ENCODE measurements at regions not wholly inside any gene's neighbourhood (a gene's known extent, or its start where the extent isn't known, plus 50 kb on each side); places are given as distances from the start of the nearest gene placed in this dataset.

- TF ChIP-seq ZBTB43 (CRISPR knock-in tag; IDR thresholded peaks at IDR 0.05), result no peak
- no peak for TF ChIP-seq PRRX2 (CRISPR knock-in tag; IDR thresholded peaks at IDR 0.05)
- TF ChIP-seq ATF1 (CRISPR knock-in tag; IDR thresholded peaks at IDR 0.05), result no peak
- TF ChIP-seq ZNF671 (CRISPR knock-in tag; IDR thresholded peaks at IDR 0.05), result no peak
- TF ChIP-seq ZNF263 (CRISPR knock-in tag; IDR thresholded peaks at IDR 0.05; ENCODE audit: low read depth), result no peak
- TF ChIP-seq JUN (CRISPR knock-in tag; IDR thresholded peaks at IDR 0.05), result no peak
- TF ChIP-seq STAT6 (CRISPR knock-in tag; conservative IDR thresholded peaks at IDR 0.05; ENCODE audit: low read depth), result no peak
- TF ChIP-seq EMX1 (CRISPR knock-in tag; IDR thresholded peaks at IDR 0.05), result no peak
- TF ChIP-seq ZNF396 (CRISPR knock-in tag; IDR thresholded peaks at IDR 0.05; ENCODE audit: borderline replicate concordance), result no peak
- no peak for TF ChIP-seq NFYB (CRISPR knock-in tag; conservative IDR thresholded peaks at IDR 0.05; ENCODE audit: low read depth)
- no peak for TF ChIP-seq MYBL2 (CRISPR knock-in tag; IDR thresholded peaks at IDR 0.05)
- no peak for TF ChIP-seq ZNF425 (CRISPR knock-in tag; conservative IDR thresholded peaks at IDR 0.05)
Observed at GRCh38 chr4:159428975-159429692, 326.3 kb downstream of the RAPGEF2 start (continued).

- no peak for TF ChIP-seq OVOL2 (CRISPR knock-in tag; IDR thresholded peaks at IDR 0.05; ENCODE audit: borderline replicate concordance)
- POLR2A ChIA-PET, result no interaction called here
- CTCF ChIA-PET, result interaction anchor here (1.1 kb wide), 1 partner anchor 26 kb away, joined by 5 read pairs; no protein-coding TSS in a partner anchor
- ATAC-seq, result no peak
- Mint-ChIP-seq H3K9me3 (no peaks in the 10 kb centered on the region), H3K27me3 (ENCODE audit: low read depth) (no peaks in the 10 kb centered on the region; the same call in 1 of the 2 replicates), H3K4me3 (no peak overlapping the region), H3K27ac (no peak overlapping the region), H3K4me1 (peaks cover 12% of the 10 kb centered on the region), H3K36me3 (no peaks in the 10 kb centered on the region)
- DNase-seq (ENCODE audit: low spot score), result no peak
Observed at GRCh38 chr4:159429693-159430035, 326.8 kb downstream of the RAPGEF2 start.

- H3K4me3 Mint-ChIP-seq, result no peak overlapping the region
- peaks cover 12% of the 10 kb centered on the region for H3K4me1 Mint-ChIP-seq
- H3K27ac Mint-ChIP-seq, result no peak overlapping the region
- ATAC-seq, result no peak
- H3K9me3 Mint-ChIP-seq, result no peaks in the 10 kb centered on the region
- no peaks in the 10 kb centered on the region for H3K36me3 Mint-ChIP-seq
- POLR2A ChIA-PET, result no interaction called here
- no peak for DNase-seq (ENCODE audit: low spot score)
- H3K27me3 Mint-ChIP-seq (ENCODE audit: low read depth), result no peaks in the 10 kb centered on the region; the same call in 1 of the 2 replicates
- CTCF ChIA-PET, result interaction anchor here (1.3 kb wide), 1 partner anchor 25 kb away, joined by 3 read pairs; no protein-coding TSS in a partner anchor
- TF ChIP-seq ARID4B (CRISPR knock-in tag; IDR thresholded peaks at IDR 0.05; ENCODE audit: borderline replicate concordance) (no peak), HMGXB4 (CRISPR knock-in tag; IDR thresholded peaks at IDR 0.05) (no peak), IRF1 (CRISPR knock-in tag; IDR thresholded peaks at IDR 0.05) (no peak), SOX15 (CRISPR knock-in tag; IDR thresholded peaks at IDR 0.05) (no peak), PRRX2 (CRISPR knock-in tag; IDR thresholded peaks at IDR 0.05) (no peak), SMAD3 (CRISPR knock-in tag; IDR thresholded peaks at IDR 0.05; ENCODE audit: borderline replicate concordance) (no peak), E2F1 (CRISPR knock-in tag; IDR thresholded peaks at IDR 0.05) (no peak)
Observed at GRCh38 chr4:159430896-159431295, 328.0 kb downstream of the RAPGEF2 start.

Measured in WTC11 (cell line).